GM21447 (cell line): ENCODE measurements at regions not wholly inside any gene's neighbourhood (a gene's known extent, or its start where the extent isn't known, plus 50 kb on each side); places are given as distances from the start of the nearest gene placed in this dataset.

ENCODE experiments used
- ATAC-seq: cut with Tn5 transposase; IDR thresholded peaks from one replicate; pipeline ENCODE4 v1.9.1; 2021; ENCODE audit not compliant: unreplicated experiment

DNA sequence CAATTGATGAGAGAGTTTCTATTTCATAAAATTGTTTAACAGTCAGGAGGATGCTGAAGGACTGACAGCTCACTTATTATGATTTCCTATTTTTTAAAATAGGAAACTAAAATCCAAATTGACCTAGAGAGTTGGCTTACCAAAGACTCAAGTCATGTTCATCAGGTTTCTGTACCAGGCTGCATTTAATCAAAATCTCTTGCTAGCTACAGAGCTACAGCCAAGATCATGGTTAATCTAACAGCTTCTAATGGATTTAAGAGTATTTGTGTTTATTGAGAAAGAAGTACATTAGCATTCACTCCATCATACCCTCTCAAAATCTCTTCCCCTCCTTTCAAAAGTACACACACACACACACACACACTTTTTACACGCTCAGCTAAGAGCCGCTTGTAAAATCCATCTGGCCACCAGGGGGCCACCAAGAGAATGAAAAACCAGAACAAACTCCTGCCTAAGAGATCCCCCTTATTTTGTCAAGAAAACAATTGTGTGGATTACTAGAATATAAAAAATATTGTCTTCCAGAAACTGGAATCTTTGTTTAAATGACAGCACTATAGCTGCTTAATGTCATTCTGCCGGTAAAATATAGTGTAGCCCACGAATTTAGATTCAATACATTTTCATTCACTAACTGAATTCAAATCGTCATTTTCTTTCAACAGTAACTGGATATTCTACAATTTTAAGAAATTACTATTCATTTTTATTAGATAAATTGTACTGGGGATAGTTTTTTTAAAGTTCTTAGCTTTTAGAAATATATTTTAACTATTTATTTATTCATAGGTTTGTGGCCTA is 334.0 kb downstream of the BTG1 start:
- peak; percentile 96 for ATAC-seq

GRCh38 chr12:91810531-91811451 is 334.9 kb downstream of the BTG1 start:
- ATAC-seq: no peak

GRCh38 chr12:91810077-91810476 is 335.6 kb downstream of the BTG1 start:
- ATAC-seq: no peak

- no peak for ATAC-seq
Measured at GRCh38 chr12:91805031-91805430, 340.6 kb downstream of the BTG1 start.

DNA sequence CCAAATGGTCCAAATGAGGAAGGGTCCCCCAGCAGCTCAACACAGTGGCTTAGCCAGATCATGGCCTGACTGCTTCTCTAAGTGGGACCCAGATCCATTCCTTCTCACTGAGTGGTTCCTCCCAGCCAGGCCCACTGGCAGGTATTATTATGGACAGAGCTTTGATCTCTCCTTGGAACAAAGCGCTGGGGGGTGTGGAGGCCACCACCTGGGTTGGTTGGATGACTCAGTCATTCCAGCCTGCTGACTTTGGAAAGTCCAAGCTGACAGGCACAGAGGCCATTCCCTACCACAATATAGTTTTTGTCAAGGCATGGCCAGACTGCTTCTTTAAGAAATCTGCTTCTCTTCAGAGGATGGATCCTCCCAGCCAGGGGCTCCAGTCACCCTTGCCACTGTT is 341.1 kb downstream of the BTG1 start:
- no peak for ATAC-seq

DNA sequence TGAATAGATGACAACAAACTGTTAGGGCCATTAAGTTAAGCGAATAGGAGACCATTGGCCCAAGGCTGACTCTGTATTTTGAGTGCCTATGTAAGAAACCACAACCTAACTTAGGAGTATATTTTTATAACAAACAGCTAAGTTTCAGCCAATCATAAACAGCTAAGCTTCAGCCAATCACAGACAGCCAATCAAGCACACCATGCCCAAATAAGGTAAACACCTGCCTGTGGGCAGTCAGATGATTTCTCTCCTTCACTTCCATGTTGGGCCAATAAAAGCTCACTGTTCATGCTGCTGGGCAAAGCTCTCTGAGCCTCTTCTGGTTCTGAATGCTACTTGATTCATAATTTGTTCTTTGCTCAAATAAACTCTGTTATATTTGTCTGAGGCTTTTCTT is 344.6 kb downstream of the BTG1 start:
- no peak for ATAC-seq

- no peak for ATAC-seq
Measured at GRCh38 chr12:91793676-91794075, 352.0 kb downstream of the BTG1 start.

DNA sequence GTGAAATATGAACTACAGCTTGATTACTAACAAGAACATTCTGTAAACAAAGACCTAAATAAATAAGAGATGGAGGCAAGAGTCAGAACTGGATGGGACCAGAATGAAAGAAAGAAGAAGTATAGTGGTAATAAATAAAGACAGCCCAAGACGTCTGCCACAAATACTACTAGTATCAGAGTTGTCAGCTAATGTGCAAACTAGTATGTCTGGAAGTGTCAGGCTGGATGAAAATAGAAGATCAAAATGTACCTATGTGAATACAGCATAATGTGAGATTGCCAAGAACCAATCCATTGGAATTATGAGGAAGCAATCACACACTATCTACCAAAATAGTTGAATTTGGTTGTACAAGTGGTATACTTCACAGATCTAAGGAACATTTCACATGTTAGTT is 353.0 kb downstream of the BTG1 start:
- ATAC-seq: no peak

DNA sequence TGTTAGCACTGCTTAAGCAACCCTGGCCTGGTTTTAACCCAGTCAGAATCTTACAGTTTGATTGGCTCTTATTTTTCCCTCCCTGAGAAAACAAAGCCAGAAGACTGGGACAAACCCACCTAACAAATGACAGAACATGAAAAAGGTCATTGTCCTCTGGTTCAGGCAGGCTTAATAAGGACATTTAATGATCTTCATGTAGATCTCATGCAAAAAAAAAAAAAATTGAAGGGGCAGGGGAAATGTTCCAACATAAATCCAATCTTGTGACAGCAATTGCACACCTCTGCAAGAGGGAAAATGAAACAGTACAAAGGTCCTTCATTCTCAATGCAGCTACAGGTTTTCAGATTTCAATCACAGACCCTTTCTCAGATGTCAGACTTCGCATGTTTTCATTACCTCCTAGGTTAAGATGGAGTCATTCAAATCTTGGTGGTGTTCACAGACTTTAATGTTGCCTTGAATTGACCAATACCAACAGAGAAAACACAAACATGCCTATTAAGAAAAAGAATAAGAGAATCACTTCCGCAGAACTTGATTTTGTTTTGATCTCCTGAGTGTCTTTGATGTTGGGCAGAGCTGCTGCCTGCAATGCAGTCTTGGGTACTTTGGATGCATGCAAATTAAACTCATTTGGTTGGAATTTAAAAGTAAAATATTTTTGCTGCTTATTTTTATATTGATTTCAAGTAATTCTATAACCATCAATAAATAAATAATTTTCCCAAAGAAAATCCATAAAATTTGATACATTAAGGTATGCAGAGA is 359.0 kb downstream of the BTG1 start:
- ATAC-seq: no peak

GRCh38 chr12:91785655-91786498 is 359.8 kb downstream of the BTG1 start:
- no peak for ATAC-seq

DNA sequence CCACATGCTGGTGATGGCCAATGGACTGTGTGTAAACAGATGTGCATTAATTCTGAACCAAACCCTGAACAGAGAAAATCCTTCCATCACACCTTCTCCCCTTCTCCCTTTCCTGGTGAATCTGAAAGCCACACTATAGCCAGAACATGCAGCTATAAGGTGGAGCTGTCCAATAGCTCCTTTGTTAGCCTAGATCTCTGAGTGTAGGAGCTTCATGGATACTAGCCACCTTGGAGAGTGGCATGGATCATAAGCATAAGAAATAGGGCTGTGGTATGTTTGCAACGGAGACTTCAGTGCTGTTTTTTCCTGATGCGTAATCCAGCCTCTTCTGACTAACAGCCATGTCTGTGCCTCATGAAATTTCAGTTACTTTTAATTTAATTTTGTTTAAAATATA is 364.5 kb downstream of the BTG1 start:
- no peak for ATAC-seq

DNA sequence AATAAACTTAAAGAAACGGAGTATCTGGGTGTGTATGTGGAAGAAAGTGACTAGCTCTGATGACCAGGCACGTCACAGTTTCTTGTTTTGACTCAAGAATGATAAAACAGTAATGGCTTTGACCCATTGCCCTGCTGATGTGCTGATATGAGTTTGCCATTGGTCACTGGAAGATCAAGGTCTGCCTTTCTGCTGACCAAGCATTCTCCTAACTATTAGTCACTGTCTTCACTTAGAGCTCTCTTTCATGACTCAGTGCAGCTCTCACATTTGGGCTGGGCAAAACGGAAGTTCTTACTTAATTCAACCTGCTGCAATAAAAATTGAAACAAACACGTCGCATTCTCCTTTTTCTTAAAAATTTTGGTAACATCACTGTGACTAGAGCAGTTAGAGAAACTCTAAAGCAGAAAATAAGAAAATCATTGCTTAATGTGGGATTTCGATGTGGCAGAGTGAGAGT is 366.7 kb downstream of the BTG1 start:
- peak; percentile 93 for ATAC-seq

DNA sequence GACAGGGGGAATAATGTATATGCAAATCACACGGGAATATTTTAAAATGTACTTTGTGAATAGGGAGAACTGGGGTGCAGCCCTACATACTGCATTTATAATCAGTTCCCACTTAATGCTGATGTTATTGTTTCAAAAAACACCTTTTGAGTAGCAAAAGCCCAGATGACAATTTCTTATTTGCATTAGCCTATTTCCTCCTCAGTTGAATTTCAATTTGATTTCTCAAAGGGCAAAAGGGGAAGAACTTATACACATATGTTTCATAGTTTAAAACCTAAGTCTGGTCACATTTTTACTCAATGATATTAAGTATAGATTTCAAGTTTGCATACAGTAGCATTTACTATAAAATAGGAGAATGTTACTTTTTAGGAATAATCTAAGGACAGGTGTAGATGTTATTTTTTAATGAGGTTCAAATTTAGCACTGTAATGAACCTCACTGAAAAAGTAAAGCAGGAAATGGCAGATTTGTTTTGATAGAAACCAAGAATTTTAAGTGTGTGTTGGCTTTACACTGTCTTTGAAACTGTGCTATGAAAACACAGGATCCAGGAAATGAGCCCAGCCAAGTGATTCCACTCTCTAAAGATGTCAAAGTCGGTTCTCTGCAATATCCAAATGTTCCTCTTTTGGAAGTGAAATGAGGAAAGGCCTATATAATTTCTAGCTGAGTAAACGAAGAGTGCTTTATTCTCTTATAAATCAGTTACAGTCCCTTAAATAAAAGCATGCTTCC is 367.4 kb downstream of the BTG1 start:
- ATAC-seq: peak; percentile 72

DNA sequence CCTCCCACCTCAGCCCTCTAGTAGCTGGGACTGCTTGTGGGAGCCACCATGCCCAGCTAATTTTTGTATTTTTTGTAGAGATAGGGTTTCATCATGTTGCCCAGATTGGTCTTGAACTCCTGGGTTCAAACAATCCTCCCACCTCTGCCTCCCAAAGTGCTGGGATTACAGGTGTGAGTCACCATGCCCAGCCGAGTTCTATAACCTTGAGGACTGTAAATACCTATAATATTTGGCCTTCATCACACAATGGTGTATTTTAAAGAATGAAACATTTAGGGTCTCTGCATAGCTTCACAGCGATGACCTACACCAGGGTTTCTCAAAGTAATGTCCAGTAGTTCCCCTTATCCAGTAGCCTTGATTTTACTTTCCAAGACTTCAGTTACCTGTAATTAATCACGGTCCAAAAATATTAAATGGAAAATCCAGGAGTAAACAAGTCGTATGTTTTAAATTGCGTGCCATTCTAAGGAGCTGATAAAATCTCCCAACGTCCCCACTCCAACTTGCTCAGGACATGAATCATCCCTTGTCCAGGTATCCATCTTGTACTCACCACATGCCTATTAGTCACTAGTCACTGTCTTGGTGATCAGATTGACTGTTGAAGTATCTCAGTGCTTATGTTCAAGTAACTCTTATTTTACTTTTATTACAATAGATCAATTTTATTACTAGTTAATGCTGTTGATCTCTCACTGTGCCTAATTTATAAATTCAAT is 368.2 kb downstream of the BTG1 start:
- ATAC-seq: no peak

DNA sequence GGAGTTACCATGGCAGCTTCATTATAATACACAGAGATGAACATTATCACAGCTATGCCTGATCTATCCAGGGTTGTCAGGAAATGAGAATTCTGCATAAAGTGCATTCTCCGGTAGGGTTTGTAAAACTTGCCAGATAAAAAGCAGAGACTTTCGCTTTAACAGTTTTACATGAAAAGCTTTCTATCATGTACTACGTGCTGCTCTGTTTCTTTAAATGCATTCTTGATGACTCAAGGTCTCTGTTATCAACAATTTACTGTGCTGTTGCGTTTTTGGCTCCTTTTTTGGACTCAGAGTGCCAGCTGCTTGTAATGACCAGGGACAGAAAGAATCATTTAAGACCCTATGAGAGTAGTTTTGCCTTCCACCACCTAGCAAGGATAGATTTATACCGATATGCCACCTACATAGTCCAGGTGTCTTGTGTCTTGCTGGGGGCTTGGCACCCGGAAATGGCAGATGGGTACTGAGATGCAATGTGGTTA is 371.2 kb downstream of the BTG1 start:
- ATAC-seq: no peak

- no peak for ATAC-seq
Measured at GRCh38 chr12:91773749-91774429, 371.8 kb downstream of the BTG1 start.

DNA sequence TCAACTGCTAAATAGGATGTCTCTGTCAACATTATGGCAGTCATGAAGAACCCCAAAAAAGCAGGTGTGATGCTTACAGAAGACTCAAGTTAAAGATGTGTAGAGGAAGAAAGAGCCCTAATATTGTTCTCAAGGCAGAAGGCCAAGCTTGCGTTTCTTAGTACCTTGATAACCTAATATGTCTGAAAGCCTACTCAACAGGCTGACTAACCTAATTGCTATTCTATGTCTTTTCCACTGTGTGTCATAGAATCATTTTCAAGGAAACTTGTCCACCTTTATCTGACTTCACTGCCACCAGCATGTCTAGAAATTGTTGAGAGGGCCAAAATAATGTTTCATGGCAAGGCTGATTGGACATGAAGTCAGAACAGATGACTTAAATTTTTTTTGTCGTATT is 373.2 kb downstream of the BTG1 start:
- no peak for ATAC-seq

- ATAC-seq: no peak
Measured at GRCh38 chr12:91769736-91770135, 375.9 kb downstream of the BTG1 start.
